Brain microvascular endothelial cell (primary cell): ENCODE measurements at regions not wholly inside any gene's neighbourhood (a gene's known extent, or its start where the extent isn't known, plus 50 kb on each side); places are given as distances from the start of the nearest gene placed in this dataset.

Experiments
- DNase-seq: peaks from one replicate; pipeline ENCODE4 v3.0.0-alpha.2; 2020
- H3K27ac ChIP-seq: fragments of 250-450 bp; sonication (Bioruptor Pico); 2 replicates; pipeline ENCODE4 v1.5.1; 2020; ENCODE audit warnings: mild to moderate bottlenecking, moderate library complexity
- H3K27me3 ChIP-seq: fragments of 250-450 bp; sonication (Bioruptor Pico); replicated peaks from 2 replicates; pipeline ENCODE4 v1.5.1; 2020; ENCODE audit warnings: mild to moderate bottlenecking
- H3K36me3 ChIP-seq: fragments of 250-450 bp; sonication (Bioruptor Pico); replicated peaks from 2 replicates; pipeline ENCODE4 v1.5.1; 2020; ENCODE audit warnings: mild to moderate bottlenecking
- H3K4me3 ChIP-seq: 2 replicates; pipeline ENCODE4 v1.5.1; 2011; ENCODE audit warnings: low read depth, mild to moderate bottlenecking, control low read depth, low read length, moderate library complexity
- CTCF ChIP-seq: IDR thresholded peaks from 2 replicates; pipeline ENCODE4 v1.5.1; 2011; ENCODE audit warnings: low read depth, mild to moderate bottlenecking, moderate library complexity, low read length, control low read depth, inconsistent platforms; ENCODE audit errors: missing control alignments
- in situ Hi-C: cut with HindIII; loops from 2 replicates; pipeline ENCODE4 v1.10.0; 2017; ENCODE audit warnings: low sequenced_read_pairs, low pct_ligation_motif_present

GRCh38 chr4:181643466-181643865, 599.7 kb upstream of the TENM3 start:
- in situ Hi-C loops, result no loop called here
- TF ChIP-seq CTCF, result no peak
- no peaks in the 10 kb centered on the region for H3K27me3 ChIP-seq
- H3K36me3 ChIP-seq, result no peaks in the 10 kb centered on the region
- no peak overlapping the region for H3K4me3 ChIP-seq
- H3K27ac ChIP-seq, result no peak overlapping the region
- DNase-seq, result no peak

DNA sequence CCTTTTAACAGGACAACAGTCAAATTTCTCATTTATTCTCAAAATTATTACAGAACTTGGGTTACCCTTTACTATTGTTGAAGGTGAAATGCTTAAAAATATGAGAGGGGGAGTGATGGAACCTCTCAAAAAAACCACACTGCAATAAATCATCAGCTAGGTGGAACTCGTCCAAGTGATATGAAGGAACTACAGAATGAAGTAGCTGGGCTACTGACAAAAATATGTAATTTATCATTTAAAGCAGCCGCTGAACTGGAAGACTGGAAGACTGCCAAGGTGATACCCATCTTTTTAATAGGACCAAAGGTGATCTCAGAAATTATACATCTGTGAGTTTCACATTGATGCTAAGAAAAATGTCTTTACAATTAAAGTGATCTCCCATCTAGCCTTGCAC, 597.7 kb upstream of the TENM3 start:
- no peak for TF ChIP-seq CTCF
- in situ Hi-C loops, result no loop called here
- Histone ChIP-seq H3K27ac (no peak overlapping the region), H3K4me3 (no peak overlapping the region), H3K27me3 (no peaks in the 10 kb centered on the region), H3K36me3 (no peaks in the 10 kb centered on the region)
- no peak for DNase-seq

DNA sequence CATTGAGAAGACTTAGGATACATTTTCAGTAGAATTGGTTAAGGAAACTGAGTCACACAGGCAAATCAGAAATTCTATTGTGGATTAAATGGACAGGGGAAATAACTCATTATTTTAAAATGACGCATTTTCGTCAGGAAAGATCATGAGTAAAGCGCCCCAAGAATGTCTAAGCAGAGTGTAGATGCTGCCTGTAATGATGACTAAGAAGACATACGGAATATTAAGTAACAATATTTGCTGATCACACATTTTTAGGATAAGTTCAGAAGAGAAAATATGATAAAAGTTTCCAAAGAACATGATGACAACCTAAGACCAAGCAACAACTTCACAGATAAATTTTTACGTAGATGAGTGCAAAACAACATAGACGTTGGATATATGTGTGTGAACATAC, 596.3 kb upstream of the TENM3 start:
- DNase-seq, result peak; percentile 64
- no peaks in the 10 kb centered on the region for H3K27me3 ChIP-seq
- H3K27ac ChIP-seq, result peak overlapping the region; percentile 59
- in situ Hi-C loops, result no loop called here
- H3K4me3 ChIP-seq, result no peak overlapping the region
- no peaks in the 10 kb centered on the region for H3K36me3 ChIP-seq
- no peak for TF ChIP-seq CTCF

DNA sequence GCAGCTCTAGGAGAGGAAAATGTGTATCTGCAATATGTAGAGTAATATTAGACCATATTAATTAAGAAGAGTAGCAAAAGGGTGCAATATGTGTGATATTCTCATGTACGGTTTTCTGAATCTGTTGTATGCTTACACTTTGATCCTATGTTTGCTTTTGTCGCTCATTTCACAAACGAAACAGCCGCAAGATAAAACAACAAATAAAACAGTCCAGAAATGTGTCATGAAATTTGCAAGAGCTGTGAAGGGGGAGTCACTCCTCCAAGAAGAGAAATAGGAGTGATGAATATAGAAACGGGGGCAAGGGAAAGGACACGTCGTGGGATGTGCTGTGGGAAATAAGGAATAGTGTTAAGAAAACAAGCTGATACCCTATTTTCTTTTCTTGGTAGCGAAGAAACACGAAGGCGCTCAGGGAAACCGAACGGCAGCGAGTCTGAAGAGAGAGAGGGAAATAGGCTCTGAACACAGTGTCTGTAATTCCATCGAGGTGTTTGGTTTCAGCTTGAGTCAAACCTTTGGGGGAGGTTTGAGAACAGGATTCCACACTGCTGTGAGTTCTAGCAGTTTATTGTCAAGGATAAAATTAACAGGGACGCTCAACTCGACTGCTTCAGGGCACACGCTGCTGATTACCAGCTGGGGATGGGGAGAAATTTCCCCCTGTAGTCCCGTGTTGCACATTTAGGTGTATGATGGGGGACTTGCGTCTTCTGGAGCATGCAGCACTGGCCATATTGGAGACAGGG, 595.6 kb upstream of the TENM3 start:
- peak overlapping the region; percentile 59 for H3K27ac ChIP-seq
- peak; percentile 70 for DNase-seq
- in situ Hi-C loops, result no loop called here
- peak overlapping the region; percentile 16 for H3K4me3 ChIP-seq
- no peak for TF ChIP-seq CTCF
- no peaks in the 10 kb centered on the region for H3K36me3 ChIP-seq
- no peaks in the 10 kb centered on the region for H3K27me3 ChIP-seq

DNA sequence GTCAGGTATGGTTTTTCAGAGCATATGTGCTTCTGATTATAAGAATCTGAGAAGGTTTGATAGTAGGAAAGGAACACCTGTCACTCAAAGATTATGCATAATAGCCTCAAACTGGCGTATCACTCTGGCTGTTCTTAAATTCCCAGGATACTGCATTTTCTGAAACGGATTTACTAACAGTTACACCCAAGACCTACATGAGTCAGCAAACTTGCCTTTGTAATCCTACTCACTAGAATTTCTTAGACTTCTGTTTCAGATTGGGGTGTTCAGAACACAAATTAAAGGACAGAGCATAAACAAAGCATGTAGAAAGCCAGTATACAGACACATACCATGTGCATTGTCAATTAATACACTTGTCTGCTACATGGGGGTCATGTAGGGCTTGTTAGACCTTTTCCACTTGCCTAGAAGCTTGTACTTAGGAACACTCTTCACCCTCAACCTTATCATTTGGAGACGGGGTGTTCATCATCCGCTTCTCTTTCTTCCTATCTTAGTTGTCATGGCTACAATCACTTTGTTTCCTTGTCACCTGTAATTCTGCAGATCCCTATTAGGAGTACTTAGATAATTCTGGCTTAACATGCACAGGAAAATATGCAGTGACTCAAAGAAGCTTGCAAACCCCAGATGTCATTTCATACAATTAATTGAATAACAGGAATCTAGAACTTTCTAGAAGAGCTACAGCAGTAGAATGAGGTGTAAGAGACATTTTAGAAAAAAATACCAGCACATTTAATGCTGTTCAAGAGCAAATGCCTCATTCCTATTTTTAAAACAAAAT, 593.0 kb upstream of the TENM3 start:
- Histone ChIP-seq H3K4me3 (no peak overlapping the region), H3K27me3 (no peaks in the 10 kb centered on the region), H3K36me3 (no peaks in the 10 kb centered on the region), H3K27ac (no peak overlapping the region)
- in situ Hi-C loops, result no loop called here
- DNase-seq, result no peak
- no peak for TF ChIP-seq CTCF
